Activated CD4-positive, alpha-beta T cell treated with anti-CD3 and anti-CD28 coated beads, Interleukin-2, amount 10 ng/mL, durations not matched to agents 7 days and 5 days (primary cell): ENCODE measurements at regions not wholly inside any gene's neighbourhood (a gene's known extent, or its start where the extent isn't known, plus 50 kb on each side); places are given as distances from the start of the nearest gene placed in this dataset.

Experiments
- CTCF ChIA-PET: fragments of 350-600 bp; sonication (Branson Sonifier 250); formaldehyde crosslinking; loops from one replicate; lab custom pipeline; 2021; ENCODE audit warnings: antibody characterized with exemption; lab: Charles Lee
- POLR2A ChIA-PET: fragments of 350-600 bp; sonication (Branson Sonifier 250); formaldehyde crosslinking; loops from one replicate; lab custom pipeline; 2021; ENCODE audit warnings: antibody characterized with exemption; lab: Charles Lee
- DNase-seq: peaks from one replicate; pipeline ENCODE4 v3.0.0-alpha.2; 2020
- H3K27ac Mint-ChIP-seq: one replicate; pipeline ENCODE4 v1.8.0; 2021; ENCODE audit warnings: mild to moderate bottlenecking, moderate library complexity, mixed read lengths
- H3K27me3 Mint-ChIP-seq: one replicate; pipeline ENCODE4 v1.8.0; 2021; ENCODE audit warnings: mixed read lengths
- H3K36me3 Mint-ChIP-seq: one replicate; pipeline ENCODE4 v1.8.0; 2021; ENCODE audit warnings: low read depth, mixed read lengths
- H3K4me1 Mint-ChIP-seq: one replicate; pipeline ENCODE4 v1.8.0; 2021; ENCODE audit warnings: mixed read lengths
- H3K4me3 Mint-ChIP-seq: one replicate; pipeline ENCODE4 v1.8.0; 2021; ENCODE audit warnings: mild to moderate bottlenecking, moderate library complexity, mixed read lengths
- H3K9me3 Mint-ChIP-seq: one replicate; pipeline ENCODE4 v1.8.0; 2021; ENCODE audit warnings: mixed read lengths

DNA sequence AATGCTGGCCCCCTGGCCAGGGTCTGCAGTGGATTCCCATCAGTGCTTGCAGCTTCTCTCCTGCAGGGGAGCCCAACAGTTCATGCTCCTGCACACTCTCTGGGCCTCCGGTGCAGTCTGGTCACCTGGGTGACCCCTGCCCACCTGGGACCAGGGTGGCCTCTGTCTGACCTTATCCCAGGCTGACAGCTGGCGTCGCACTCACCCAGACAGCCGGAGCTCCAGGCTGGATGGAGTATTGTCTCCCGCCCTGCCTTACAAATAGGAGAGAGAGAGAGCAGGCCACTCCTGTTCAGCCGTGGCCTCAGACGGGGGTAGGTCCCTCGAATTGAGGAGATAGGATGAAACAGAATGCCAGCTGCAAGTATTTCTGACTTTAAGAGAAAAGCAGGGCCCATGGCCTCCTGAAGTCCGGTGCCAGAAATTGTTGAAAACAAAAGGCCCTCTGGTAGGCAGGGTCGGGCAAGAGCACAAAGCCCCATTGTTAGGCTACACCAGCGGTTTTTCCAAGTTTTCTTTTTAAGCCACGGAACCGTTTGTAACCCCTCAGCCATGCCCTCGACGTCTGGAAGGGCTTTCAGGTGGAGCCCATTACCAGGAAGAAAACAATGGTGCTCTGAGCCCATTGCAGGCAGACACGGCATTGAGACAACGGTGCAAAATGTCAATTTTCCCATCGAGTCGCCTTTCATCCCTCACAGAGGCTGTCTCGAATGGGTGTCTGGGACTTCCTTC is 258.4 kb downstream of the BCL11A start:
- ChIA-PET CTCF (interaction anchor here (1.1 kb wide), 1 partner anchor 9 kb away, joined by 3 read pairs; no protein-coding TSS in a partner anchor), POLR2A (no interaction called here)
- Mint-ChIP-seq H3K4me3 (no peak overlapping the region), H3K36me3 (no peaks in the 10 kb centered on the region), H3K4me1 (no peaks in the 10 kb centered on the region), H3K9me3 (no peaks in the 10 kb centered on the region), H3K27me3 (peaks cover 3% of the 10 kb centered on the region), H3K27ac (no peak overlapping the region)
- DNase-seq: no peak

DNA sequence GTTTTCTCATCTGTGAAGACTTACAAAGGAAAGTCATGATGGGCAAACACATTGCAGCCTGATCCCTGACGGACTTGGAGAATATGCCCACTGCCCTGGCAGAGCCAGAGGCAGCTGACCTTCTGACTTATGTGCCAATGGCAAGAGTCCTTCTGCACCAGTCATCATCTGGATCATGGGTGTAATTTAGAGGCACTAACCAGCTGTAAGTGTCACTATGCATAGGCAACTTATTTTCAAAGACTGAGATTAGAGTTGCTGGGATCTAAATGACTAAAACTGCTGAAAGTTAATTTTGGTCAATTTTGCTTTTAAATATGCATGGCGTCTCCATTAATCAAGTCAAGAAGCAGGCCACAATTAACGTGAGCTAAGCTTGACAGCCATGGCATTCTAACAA is 261.2 kb downstream of the BCL11A start:
- no peaks in the 10 kb centered on the region for H3K4me1 Mint-ChIP-seq

DNA sequence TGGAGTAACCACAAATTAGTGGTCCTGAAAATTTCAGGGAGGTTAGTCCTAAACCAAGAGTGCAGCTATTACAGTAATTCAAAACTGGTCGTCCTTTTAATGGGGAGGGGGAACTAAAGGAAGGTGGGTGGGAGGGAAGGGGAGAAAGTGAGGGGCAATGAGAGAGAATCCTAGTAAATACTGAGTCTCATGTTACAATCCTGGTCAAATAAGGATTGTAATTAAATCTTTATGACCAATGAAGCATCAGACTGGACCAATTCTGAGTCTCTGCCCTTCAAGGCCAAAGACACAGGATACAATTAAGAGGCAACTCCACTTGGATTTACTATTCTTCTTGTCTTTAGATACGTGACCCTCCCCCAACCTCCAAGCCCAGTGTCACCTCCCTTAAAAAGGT is 262.9 kb downstream of the BCL11A start:
- Mint-ChIP-seq H3K36me3 (no peaks in the 10 kb centered on the region), H3K27me3 (peaks cover 7% of the 10 kb centered on the region), H3K4me3 (no peak overlapping the region), H3K9me3 (peaks cover 2% of the 10 kb centered on the region), H3K4me1 (no peaks in the 10 kb centered on the region), H3K27ac (no peak overlapping the region)
- DNase-seq: no peak
- POLR2A ChIA-PET: no interaction called here
- CTCF ChIA-PET: no interaction called here

More for the DNA sequence above, 261.2 kb downstream of the BCL11A start:
- H3K9me3 Mint-ChIP-seq: no peaks in the 10 kb centered on the region
- peaks cover 7% of the 10 kb centered on the region for H3K27me3 Mint-ChIP-seq
- CTCF ChIA-PET: no interaction called here
- no peak for DNase-seq
- no peak overlapping the region for H3K4me3 Mint-ChIP-seq
- no peaks in the 10 kb centered on the region for H3K36me3 Mint-ChIP-seq
- POLR2A ChIA-PET: no interaction called here
- no peak overlapping the region for H3K27ac Mint-ChIP-seq

DNA sequence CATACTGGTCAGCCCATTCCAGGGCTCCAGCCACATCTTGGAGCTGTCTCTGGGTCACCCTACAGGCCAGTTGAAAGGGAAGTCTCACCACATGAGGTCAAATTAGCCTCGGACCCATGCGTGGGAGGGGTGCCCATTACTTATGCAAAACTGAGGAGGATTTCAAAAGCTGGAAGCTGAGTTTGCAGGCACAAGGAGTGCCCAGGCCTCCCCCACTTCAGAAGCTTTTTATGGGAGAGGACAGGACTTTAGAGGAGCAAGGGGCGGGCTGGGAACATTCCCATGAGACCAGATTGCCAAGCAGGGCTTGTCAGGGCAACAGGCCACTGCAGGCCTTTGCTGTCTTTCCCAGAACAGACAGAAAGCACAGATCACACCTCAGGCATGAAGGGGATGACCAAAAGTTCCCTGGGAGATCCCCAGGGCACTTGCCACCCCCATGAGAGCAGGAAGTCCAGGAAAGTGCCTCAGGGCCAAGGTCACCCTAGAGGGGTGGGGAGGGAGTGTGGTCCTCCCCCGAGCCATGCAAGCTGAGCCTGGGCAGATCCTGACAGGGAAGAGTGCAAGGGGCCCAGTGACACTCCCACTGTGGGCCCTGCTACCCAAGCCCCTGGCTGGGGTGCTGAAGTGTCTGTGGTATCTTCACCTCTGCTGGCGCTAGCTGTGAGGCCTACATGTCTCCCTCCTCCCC is 267.7 kb downstream of the BCL11A start:
- CTCF ChIA-PET: interaction anchor here (1.1 kb wide), 1 partner anchor 9 kb away, joined by 3 read pairs; no protein-coding TSS in a partner anchor
- Mint-ChIP-seq H3K36me3 (no peaks in the 10 kb centered on the region), H3K4me1 (no peaks in the 10 kb centered on the region), H3K9me3 (peaks cover 2% of the 10 kb centered on the region), H3K4me3 (no peak overlapping the region), H3K27ac (no peak overlapping the region), H3K27me3 (peaks cover 4% of the 10 kb centered on the region)
- POLR2A ChIA-PET: no interaction called here
- DNase-seq: no peak

DNA sequence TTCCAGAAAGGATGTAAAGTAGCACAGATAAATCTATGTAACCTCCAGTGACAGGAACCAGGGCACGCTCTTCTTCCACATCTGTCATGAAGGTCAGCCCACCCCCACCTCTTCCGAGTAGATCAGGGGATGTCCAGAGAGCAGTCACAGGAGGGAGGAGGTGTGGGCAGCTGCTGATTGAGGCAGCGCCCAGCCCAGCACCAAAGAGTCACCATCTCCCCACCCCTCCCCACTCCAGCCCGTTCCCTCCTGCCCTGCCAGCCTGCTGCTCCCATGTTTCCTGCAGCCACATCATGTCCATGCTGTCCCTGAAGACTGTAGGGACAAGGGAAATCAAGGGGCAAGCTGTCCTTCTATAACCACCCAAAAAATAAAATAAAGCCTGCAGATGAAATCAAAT is 269.8 kb downstream of the BCL11A start:
- H3K27ac Mint-ChIP-seq: no peak overlapping the region
- H3K4me3 Mint-ChIP-seq: no peak overlapping the region
- no peaks in the 10 kb centered on the region for H3K36me3 Mint-ChIP-seq
- CTCF ChIA-PET: no interaction called here
- POLR2A ChIA-PET: no interaction called here
- peaks cover 4% of the 10 kb centered on the region for H3K27me3 Mint-ChIP-seq
- no peaks in the 10 kb centered on the region for H3K4me1 Mint-ChIP-seq
- DNase-seq: no peak
- peaks cover 2% of the 10 kb centered on the region for H3K9me3 Mint-ChIP-seq

DNA sequence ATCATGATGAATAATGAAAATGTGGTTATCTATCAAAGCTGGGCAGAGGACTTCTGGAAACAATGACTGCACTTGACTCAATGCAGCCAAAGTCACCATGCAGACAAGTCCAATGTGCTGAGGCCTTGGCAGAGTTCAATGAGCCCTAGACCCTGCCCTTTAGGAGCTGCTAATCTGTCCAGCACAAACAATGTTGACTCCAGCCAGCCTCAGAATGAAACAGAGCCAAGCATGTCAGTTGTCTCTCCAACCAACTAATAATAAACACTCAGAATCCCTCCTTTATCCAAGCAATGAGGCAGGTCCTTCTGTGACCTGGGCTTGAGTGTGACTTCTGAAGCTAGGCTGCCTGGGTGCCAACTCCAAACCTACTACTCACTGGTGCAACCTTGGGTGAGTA is 270.6 kb downstream of the BCL11A start:
- no peak overlapping the region for H3K27ac Mint-ChIP-seq
- no peak overlapping the region for H3K4me3 Mint-ChIP-seq
- no peaks in the 10 kb centered on the region for H3K4me1 Mint-ChIP-seq
- POLR2A ChIA-PET: no interaction called here
- DNase-seq: no peak
- CTCF ChIA-PET: no interaction called here
- H3K36me3 Mint-ChIP-seq: no peaks in the 10 kb centered on the region
- H3K9me3 Mint-ChIP-seq: peaks cover 2% of the 10 kb centered on the region
- peaks cover 4% of the 10 kb centered on the region for H3K27me3 Mint-ChIP-seq

DNA sequence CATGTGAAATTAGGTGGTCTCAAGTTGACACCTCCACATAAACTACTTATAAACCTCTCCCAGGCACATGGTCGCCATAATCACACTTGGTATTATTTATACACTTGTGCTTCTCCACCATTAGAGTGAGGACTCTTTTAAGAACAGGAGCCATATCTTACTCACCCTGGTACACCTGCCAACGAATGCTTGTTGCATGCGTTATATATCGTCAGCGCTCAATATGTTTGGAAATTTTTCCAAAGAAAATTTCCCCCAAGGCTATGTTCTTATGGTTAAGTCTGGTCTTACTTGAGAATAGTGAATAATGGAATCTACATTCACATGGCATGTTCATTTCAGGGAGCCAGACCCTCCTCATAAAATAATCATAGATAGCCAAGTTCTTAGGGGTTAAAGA is 271.7 kb downstream of the BCL11A start:
- Mint-ChIP-seq H3K4me3 (no peak overlapping the region), H3K27ac (no peak overlapping the region), H3K4me1 (no peaks in the 10 kb centered on the region), H3K27me3 (no peaks in the 10 kb centered on the region), H3K36me3 (no peaks in the 10 kb centered on the region), H3K9me3 (peaks cover 2% of the 10 kb centered on the region)
- POLR2A ChIA-PET: no interaction called here
- no peak for DNase-seq
- CTCF ChIA-PET: no interaction called here

DNA sequence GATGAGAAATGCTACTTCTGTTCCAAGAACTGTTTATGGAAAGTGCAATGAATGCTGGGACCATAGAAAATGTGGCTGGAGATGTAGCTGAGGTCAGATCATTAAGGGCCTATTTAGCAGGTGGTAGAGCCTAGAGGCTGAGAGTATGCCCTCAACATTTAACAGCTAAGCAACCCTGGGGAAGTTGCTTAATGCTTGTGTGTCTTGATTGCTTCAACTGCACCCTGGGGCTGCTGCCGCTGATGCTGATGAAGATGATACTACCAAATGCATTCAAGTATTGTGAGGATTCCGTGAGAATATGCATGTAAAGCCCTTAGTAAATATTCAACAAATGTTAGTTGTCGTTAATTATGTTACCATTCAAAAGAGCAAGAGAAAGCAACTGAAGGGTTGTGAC is 273.2 kb downstream of the BCL11A start:
- no peaks in the 10 kb centered on the region for H3K36me3 Mint-ChIP-seq
- ChIA-PET CTCF (interaction anchor here (1.3 kb wide), 1 partner anchor 37 kb away, joined by 4 read pairs; no protein-coding TSS in a partner anchor), POLR2A (no interaction called here)
- no peaks in the 10 kb centered on the region for H3K27me3 Mint-ChIP-seq
- DNase-seq: no peak
- H3K27ac Mint-ChIP-seq: no peak overlapping the region
- H3K4me1 Mint-ChIP-seq: no peaks in the 10 kb centered on the region
- H3K9me3 Mint-ChIP-seq: peaks cover 3% of the 10 kb centered on the region
- no peak overlapping the region for H3K4me3 Mint-ChIP-seq

DNA sequence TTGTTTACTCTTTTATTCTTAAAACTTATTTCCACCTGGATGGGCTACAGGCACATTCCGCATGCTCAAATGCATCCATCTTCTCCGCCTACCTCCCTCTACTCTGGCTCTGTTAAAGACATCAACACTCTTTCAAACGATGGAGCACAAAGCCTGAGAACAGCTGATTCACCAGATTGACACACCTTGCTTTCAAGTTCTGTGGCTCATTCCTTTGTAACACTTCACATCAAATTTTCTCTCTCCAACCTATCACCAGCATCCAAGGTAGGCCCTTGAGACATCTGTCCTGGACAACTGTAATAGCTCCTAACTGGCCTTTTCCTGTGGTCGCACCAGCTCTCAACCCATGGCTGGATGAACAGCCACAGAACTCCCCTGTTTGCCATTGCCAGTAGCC is 274.5 kb downstream of the BCL11A start:
- Mint-ChIP-seq H3K27ac (no peak overlapping the region), H3K4me3 (no peak overlapping the region), H3K36me3 (no peaks in the 10 kb centered on the region), H3K4me1 (no peaks in the 10 kb centered on the region), H3K9me3 (peaks cover 3% of the 10 kb centered on the region), H3K27me3 (no peaks in the 10 kb centered on the region)
- POLR2A ChIA-PET: no interaction called here
- DNase-seq: no peak
- CTCF ChIA-PET: interaction anchor here (0.6 kb wide), 1 partner anchor 1274 kb away, joined by 3 read pairs; no protein-coding TSS in a partner anchor

DNA sequence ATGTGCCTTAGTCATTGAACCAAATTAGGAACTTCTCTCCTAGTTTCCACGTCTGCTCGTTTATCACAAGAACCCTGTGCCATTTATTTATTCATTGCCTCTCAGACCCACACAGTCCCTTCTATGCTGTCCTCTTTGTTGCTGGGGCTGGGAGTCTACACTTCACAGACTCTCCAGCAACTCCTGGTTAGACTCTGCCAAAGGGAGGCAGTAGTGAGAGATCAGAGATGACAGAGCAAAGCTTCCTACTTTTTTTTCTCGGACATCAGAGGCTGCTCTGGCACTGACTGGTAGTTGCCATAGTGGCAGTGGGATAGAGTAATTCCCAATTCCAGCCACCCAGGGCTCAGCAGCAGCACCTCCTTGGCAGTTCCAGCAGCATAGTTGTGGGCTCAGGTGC is 277.5 kb downstream of the BCL11A start:
- Mint-ChIP-seq H3K4me1 (no peaks in the 10 kb centered on the region), H3K36me3 (no peaks in the 10 kb centered on the region), H3K27ac (no peak overlapping the region), H3K27me3 (no peaks in the 10 kb centered on the region), H3K4me3 (no peak overlapping the region), H3K9me3 (peaks cover 3% of the 10 kb centered on the region)
- POLR2A ChIA-PET: no interaction called here
- no peak for DNase-seq
- CTCF ChIA-PET: no interaction called here

DNA sequence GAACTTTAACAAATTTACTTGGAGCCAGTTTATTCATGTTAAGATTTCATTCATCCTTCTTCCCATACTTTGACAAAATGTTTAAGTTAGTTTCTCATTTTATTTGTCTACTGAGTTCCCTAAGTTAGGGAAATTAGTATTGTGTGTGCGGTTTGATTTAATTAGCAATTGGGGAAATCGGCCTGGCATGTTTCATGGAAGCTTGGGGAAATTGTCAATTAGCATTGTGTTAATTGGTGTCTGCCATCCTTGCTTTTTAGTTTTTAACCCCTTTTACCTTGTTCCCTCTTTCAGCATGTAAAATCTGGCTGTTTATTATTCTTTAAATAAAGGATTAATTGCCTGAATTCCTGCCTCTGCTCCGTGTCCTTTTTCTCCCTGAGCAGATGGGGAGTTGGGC is 279.6 kb downstream of the BCL11A start:
- Mint-ChIP-seq H3K4me1 (no peaks in the 10 kb centered on the region), H3K4me3 (no peak overlapping the region), H3K9me3 (peaks cover 3% of the 10 kb centered on the region), H3K36me3 (no peaks in the 10 kb centered on the region), H3K27me3 (peaks cover 2% of the 10 kb centered on the region), H3K27ac (no peak overlapping the region)
- ChIA-PET CTCF (no interaction called here), POLR2A (no interaction called here)
- no peak for DNase-seq

DNA sequence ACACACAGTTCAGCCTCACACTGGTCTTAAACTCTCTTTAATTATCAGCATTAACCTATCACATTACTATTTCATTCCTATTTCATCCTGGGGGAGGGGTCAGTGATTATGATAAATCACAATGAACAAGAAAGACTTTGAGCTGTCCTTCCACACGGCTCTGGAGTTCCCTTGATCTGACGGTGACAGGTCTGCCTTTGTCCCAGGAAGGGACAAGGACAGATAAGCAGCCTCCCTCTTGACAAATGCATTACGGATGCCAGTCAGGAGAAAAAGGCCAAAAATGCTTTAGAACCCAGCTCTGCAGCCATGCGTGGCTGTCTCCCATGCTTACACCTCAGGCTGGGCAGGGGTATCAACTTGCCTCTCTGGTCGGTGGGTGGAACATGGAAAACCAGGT is 281.7 kb downstream of the BCL11A start:
- DNase-seq: no peak
- Mint-ChIP-seq H3K4me1 (no peaks in the 10 kb centered on the region), H3K4me3 (no peak overlapping the region), H3K9me3 (peaks cover 3% of the 10 kb centered on the region), H3K36me3 (no peaks in the 10 kb centered on the region), H3K27me3 (peaks cover 2% of the 10 kb centered on the region), H3K27ac (no peak overlapping the region)
- ChIA-PET CTCF (no interaction called here), POLR2A (no interaction called here)

DNA sequence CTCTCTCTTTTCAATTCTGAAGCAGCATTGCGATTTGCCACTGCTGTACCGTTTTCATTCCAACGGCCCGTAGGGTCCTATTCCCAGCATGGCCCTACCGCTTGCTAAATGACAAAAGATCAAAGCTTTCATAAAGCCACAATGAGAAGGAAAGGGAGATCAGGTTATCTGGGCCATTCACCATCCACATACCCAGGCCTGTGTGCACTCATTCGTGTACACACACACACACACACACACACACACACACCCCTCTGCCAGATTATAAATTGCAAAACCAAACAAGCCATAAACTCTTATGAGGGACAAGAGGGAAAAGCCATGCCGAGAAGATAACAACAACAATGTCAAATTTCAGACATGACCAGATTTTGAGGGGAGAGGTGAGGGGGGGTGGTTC is 282.3 kb downstream of the BCL11A start:
- no peak for DNase-seq
- ChIA-PET CTCF (no interaction called here), POLR2A (no interaction called here)
- no peak overlapping the region for H3K4me3 Mint-ChIP-seq
- H3K27ac Mint-ChIP-seq: no peak overlapping the region
- no peaks in the 10 kb centered on the region for H3K4me1 Mint-ChIP-seq
- peaks cover 2% of the 10 kb centered on the region for H3K9me3 Mint-ChIP-seq
- H3K36me3 Mint-ChIP-seq: no peaks in the 10 kb centered on the region
- H3K27me3 Mint-ChIP-seq: peaks cover 2% of the 10 kb centered on the region
